ENCODE measurements at regions not wholly inside any gene's neighbourhood (a gene's known extent, or its start where the extent isn't known, plus 50 kb on each side); places are given as distances from the start of the nearest gene placed in this dataset.

- peaks cover 48% of the 10 kb centered on the region for H3K27me3 ChIP-seq (ENCODE audit: control insufficient read depth, insufficient read depth, low read length)
- H3K4me3 ChIP-seq (ENCODE audit: low read length): no peak overlapping the region
- H3K36me3 ChIP-seq (ENCODE audit: insufficient read depth, low read length): no peaks in the 10 kb centered on the region
- no peaks in the 10 kb centered on the region for H3K9me3 ChIP-seq (replicated peaks; ENCODE audit: low read length)
- H3K4me2 ChIP-seq (ENCODE audit: low read length): no peak overlapping the region
- no peaks in the 10 kb centered on the region for H3K4me1 ChIP-seq (ENCODE audit: control insufficient read depth, insufficient read depth, low read length)
- H3K9ac ChIP-seq (ENCODE audit: low read depth, low read length): no peak overlapping the region
Observed at GRCh38 chr22:27159716-27160295, 502.4 kb downstream of the MIAT start.

GRCh38 chr22:27163162-27164137 is 506.1 kb downstream of the MIAT start:
- peaks cover 45% of the 10 kb centered on the region for H3K27me3 ChIP-seq (ENCODE audit: control insufficient read depth, insufficient read depth, low read length)
- no peak overlapping the region for H3K9ac ChIP-seq (ENCODE audit: low read depth, low read length)

GRCh38 chr22:27164781-27165503 is 507.6 kb downstream of the MIAT start:
- Histone ChIP-seq H3K27me3 (ENCODE audit: control insufficient read depth, insufficient read depth, low read length) (peaks cover 34% of the 10 kb centered on the region), H3K9me3 (replicated peaks; ENCODE audit: low read length) (no peaks in the 10 kb centered on the region), H3K4me2 (ENCODE audit: low read length) (no peak overlapping the region), H3K36me3 (ENCODE audit: insufficient read depth, low read length) (no peaks in the 10 kb centered on the region), H3K4me1 (ENCODE audit: control insufficient read depth, insufficient read depth, low read length) (peaks cover 2% of the 10 kb centered on the region), H3K4me3 (ENCODE audit: low read length) (no peak overlapping the region), H3K9ac (ENCODE audit: low read depth, low read length) (no peak overlapping the region)

More at GRCh38 chr22:27163162-27164137, 506.1 kb downstream of the MIAT start:
- Histone ChIP-seq H3K36me3 (ENCODE audit: insufficient read depth, low read length) (no peaks in the 10 kb centered on the region), H3K9me3 (replicated peaks; ENCODE audit: low read length) (no peaks in the 10 kb centered on the region), H3K4me1 (ENCODE audit: control insufficient read depth, insufficient read depth, low read length) (no peaks in the 10 kb centered on the region), H3K4me3 (ENCODE audit: low read length) (no peak overlapping the region), H3K4me2 (ENCODE audit: low read length) (no peak overlapping the region)

- Histone ChIP-seq H3K4me2 (ENCODE audit: low read length) (no peak overlapping the region), H3K9ac (ENCODE audit: low read depth, low read length) (no peak overlapping the region), H3K27me3 (ENCODE audit: control insufficient read depth, insufficient read depth, low read length) (peaks cover 10% of the 10 kb centered on the region), H3K4me1 (ENCODE audit: control insufficient read depth, insufficient read depth, low read length) (peaks cover 13% of the 10 kb centered on the region), H3K9me3 (replicated peaks; ENCODE audit: low read length) (no peaks in the 10 kb centered on the region), H3K36me3 (ENCODE audit: insufficient read depth, low read length) (no peaks in the 10 kb centered on the region), H3K4me3 (ENCODE audit: low read length) (no peak overlapping the region)
Observed at GRCh38 chr22:27168681-27169080, 511.3 kb downstream of the MIAT start.

DNA sequence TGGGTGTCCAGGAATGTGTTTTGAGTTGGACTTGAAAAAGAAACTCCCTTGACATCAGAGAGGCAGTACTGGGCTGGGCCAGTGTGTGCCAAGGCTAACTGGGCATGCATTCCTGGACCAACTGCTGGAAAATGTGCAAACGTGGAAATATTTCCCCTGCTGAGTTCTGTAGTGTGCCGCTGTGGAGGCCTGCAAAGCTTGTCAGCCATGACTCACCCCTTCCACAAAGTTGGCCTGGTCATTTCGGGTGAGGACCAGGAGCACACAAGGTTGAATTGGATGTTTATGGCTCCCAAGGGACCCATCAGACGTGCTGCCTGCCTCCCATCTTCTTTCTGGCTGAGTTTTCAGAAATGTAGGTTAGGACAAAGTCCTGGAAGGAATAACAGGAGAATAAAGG is 513.1 kb downstream of the MIAT start:
- H3K4me3 ChIP-seq (ENCODE audit: low read length): no peak overlapping the region
- no peaks in the 10 kb centered on the region for H3K9me3 ChIP-seq (replicated peaks; ENCODE audit: low read length)
- peak overlapping the region; percentile 60 for H3K4me2 ChIP-seq (ENCODE audit: low read length)
- H3K9ac ChIP-seq (ENCODE audit: low read depth, low read length): peak overlapping the region; percentile 39
- no peaks in the 10 kb centered on the region for H3K36me3 ChIP-seq (ENCODE audit: insufficient read depth, low read length)
- H3K27me3 ChIP-seq (ENCODE audit: control insufficient read depth, insufficient read depth, low read length): peaks cover 17% of the 10 kb centered on the region
- peaks cover 13% of the 10 kb centered on the region for H3K4me1 ChIP-seq (ENCODE audit: control insufficient read depth, insufficient read depth, low read length)

DNA sequence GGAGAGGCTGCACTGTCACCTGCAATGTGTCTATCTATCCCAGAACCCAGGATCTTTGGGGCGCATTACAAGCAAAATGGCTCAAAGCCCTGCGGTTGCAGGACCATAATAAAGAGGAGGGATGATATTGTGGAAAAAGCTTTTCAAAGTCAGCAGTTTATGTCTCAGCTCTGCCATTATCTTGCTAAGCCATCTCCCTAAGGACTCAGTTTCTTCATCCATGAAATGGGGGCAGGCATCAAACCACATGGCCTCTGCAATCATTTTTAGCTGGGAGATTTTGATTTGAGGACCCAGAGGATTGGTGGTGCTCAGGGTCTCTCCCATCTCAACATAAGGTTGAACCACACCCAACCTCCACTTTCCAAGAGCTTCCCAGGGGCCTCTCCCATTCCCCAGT is 513.8 kb downstream of the MIAT start:
- peaks cover 23% of the 10 kb centered on the region for H3K27me3 ChIP-seq (ENCODE audit: control insufficient read depth, insufficient read depth, low read length)
- H3K9me3 ChIP-seq (replicated peaks; ENCODE audit: low read length): no peaks in the 10 kb centered on the region
- no peak overlapping the region for H3K4me3 ChIP-seq (ENCODE audit: low read length)
- no peaks in the 10 kb centered on the region for H3K36me3 ChIP-seq (ENCODE audit: insufficient read depth, low read length)
- H3K4me2 ChIP-seq (ENCODE audit: low read length): no peak overlapping the region
- H3K4me1 ChIP-seq (ENCODE audit: control insufficient read depth, insufficient read depth, low read length): peaks cover 13% of the 10 kb centered on the region
- no peak overlapping the region for H3K9ac ChIP-seq (ENCODE audit: low read depth, low read length)

DNA sequence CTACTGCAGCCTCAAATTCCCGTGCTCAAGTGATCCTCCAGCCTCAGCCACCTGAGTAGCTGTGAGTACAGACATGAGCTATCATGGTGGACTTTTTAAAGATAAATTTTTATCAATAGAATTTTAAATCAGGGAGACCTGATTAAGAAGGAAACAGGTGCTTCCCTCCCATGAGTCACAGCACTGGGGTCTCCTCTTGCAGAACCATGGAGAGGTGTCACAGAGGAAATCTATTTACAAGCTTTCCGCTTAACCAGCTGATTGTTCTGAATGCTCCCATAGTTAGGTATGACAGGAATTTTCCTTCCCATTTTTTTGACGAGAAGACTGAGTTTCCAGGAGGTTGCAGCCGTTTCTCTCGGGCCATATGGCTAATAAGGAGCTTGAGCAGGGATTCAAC is 516.1 kb downstream of the MIAT start:
- H3K4me2 ChIP-seq (ENCODE audit: low read length): no peak overlapping the region
- peaks cover 13% of the 10 kb centered on the region for H3K4me1 ChIP-seq (ENCODE audit: control insufficient read depth, insufficient read depth, low read length)
- H3K9me3 ChIP-seq (replicated peaks; ENCODE audit: low read length): no peaks in the 10 kb centered on the region
- H3K9ac ChIP-seq (ENCODE audit: low read depth, low read length): no peak overlapping the region
- H3K36me3 ChIP-seq (ENCODE audit: insufficient read depth, low read length): no peaks in the 10 kb centered on the region
- peaks cover 33% of the 10 kb centered on the region for H3K27me3 ChIP-seq (ENCODE audit: control insufficient read depth, insufficient read depth, low read length)
- no peak overlapping the region for H3K4me3 ChIP-seq (ENCODE audit: low read length)

DNA sequence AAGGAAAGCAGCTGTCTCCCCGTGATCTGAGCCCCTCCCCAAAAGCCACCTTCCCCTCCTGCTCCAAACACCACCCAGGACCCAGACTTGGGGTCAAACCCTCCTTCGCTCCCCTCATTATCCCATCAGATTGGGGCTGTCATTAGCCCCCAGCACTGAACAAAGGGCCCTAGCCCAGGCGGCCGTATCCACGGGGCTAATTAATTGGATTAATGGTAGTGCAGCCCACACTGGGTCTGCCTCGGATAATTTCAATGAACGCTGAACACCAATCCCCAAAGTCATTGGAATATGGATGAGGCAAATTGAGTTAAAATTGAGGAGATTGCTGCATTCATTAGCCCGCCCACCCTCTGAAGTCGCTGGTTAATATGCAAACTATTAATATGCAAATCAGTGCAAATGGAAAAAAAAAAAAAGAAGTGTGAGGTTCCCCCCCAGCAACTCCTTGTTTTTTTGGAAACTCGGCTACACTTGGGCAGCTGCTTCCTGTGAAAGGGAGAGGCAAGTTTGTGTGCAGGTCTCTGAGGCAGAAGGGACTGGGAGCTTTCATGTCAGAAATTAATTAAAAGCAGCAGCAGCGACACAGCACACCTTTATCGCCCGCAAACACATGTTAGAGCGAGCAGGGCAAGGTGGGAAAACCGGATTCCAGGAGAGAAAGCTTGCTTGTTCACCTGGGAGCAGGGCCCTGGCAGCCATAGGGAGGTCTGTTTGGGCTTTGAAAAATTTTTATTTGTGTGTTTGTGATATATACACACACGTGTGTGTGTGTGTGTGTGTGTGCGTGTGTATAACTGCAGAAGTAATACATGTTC is 517.8 kb downstream of the MIAT start:
- Histone ChIP-seq H3K9me3 (replicated peaks; ENCODE audit: low read length) (no peaks in the 10 kb centered on the region), H3K4me2 (ENCODE audit: low read length) (no peak overlapping the region), H3K4me1 (ENCODE audit: control insufficient read depth, insufficient read depth, low read length) (peaks cover 9% of the 10 kb centered on the region), H3K27me3 (ENCODE audit: control insufficient read depth, insufficient read depth, low read length) (peaks cover 33% of the 10 kb centered on the region), H3K9ac (ENCODE audit: low read depth, low read length) (no peak overlapping the region), H3K36me3 (ENCODE audit: insufficient read depth, low read length) (no peaks in the 10 kb centered on the region), H3K4me3 (ENCODE audit: low read length) (no peak overlapping the region)

DNA sequence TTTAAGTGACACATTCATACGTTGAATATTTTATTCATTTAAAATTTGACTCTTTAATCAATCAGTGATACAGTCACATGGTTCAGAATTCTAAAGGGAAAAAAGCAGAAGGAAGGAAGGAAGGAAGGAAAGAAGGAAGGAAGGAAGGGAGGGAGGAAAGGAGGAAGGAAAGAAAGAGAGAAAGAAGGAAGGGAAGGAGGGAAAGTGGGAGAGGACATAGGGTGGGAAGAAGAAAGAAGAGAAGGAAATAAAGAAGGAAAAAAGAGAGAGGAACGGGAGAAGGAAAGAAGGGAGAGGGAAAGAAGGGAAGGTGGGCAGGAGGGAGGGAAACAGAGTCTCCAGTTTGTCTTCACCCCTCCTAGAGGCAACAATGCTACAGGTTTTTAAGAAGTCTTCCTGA is 518.6 kb downstream of the MIAT start:
- no peaks in the 10 kb centered on the region for H3K9me3 ChIP-seq (replicated peaks; ENCODE audit: low read length)
- no peak overlapping the region for H3K4me2 ChIP-seq (ENCODE audit: low read length)
- no peaks in the 10 kb centered on the region for H3K36me3 ChIP-seq (ENCODE audit: insufficient read depth, low read length)
- H3K9ac ChIP-seq (ENCODE audit: low read depth, low read length): no peak overlapping the region
- peaks cover 33% of the 10 kb centered on the region for H3K27me3 ChIP-seq (ENCODE audit: control insufficient read depth, insufficient read depth, low read length)
- H3K4me3 ChIP-seq (ENCODE audit: low read length): no peak overlapping the region
- peaks cover 2% of the 10 kb centered on the region for H3K4me1 ChIP-seq (ENCODE audit: control insufficient read depth, insufficient read depth, low read length)

- Histone ChIP-seq H3K9ac (ENCODE audit: low read depth, low read length) (no peak overlapping the region), H3K4me2 (ENCODE audit: low read length) (no peak overlapping the region), H3K9me3 (replicated peaks; ENCODE audit: low read length) (no peaks in the 10 kb centered on the region)
Observed at GRCh38 chr22:27179161-27179560, 521.8 kb downstream of the MIAT start.

GRCh38 chr22:27181537-27181936 is 524.1 kb downstream of the MIAT start:
- Histone ChIP-seq H3K27me3 (ENCODE audit: control insufficient read depth, insufficient read depth, low read length) (peaks cover 22% of the 10 kb centered on the region), H3K9me3 (replicated peaks; ENCODE audit: low read length) (no peaks in the 10 kb centered on the region), H3K4me3 (ENCODE audit: low read length) (no peak overlapping the region), H3K4me2 (ENCODE audit: low read length) (no peak overlapping the region), H3K9ac (ENCODE audit: low read depth, low read length) (no peak overlapping the region), H3K4me1 (ENCODE audit: control insufficient read depth, insufficient read depth, low read length) (no peaks in the 10 kb centered on the region), H3K36me3 (ENCODE audit: insufficient read depth, low read length) (no peaks in the 10 kb centered on the region)

More at GRCh38 chr22:27179161-27179560, 521.8 kb downstream of the MIAT start:
- Histone ChIP-seq H3K4me1 (ENCODE audit: control insufficient read depth, insufficient read depth, low read length) (no peaks in the 10 kb centered on the region), H3K4me3 (ENCODE audit: low read length) (no peak overlapping the region), H3K36me3 (ENCODE audit: insufficient read depth, low read length) (no peaks in the 10 kb centered on the region), H3K27me3 (ENCODE audit: control insufficient read depth, insufficient read depth, low read length) (peaks cover 30% of the 10 kb centered on the region)

Data from skeletal muscle satellite cell (primary cell).